GM12865 (cell line): ENCODE measurements at regions not wholly inside any gene's neighbourhood (a gene's known extent, or its start where the extent isn't known, plus 50 kb on each side); places are given as distances from the start of the nearest gene placed in this dataset.
"Not testable (repeated sequence)": the region's sequence is repeated elsewhere in the genome, so short reads cannot be mapped to it uniquely, and the experiment has no call there.

Experiments used
- DNase-seq: peaks from one replicate; pipeline ENCODE4 v3.0.0; 2010; ENCODE audit warnings: low read depth
- H3K4me3 ChIP-seq: 2 replicates; pipeline ENCODE4 v1.5.1; 2011; ENCODE audit warnings: mild to moderate bottlenecking, low read depth, low read length, control low read depth
- CTCF ChIP-seq: IDR thresholded peaks from 2 replicates; pipeline ENCODE4 v1.5.1; 2011; ENCODE audit warnings: low read length, control low read depth, low read depth, inconsistent platforms; ENCODE audit not compliant: insufficient read depth; ENCODE audit errors: missing control alignments

- no peak overlapping the region for H3K4me3 ChIP-seq
- DNase-seq = no peak
- no peak for TF ChIP-seq CTCF
These were observed 475.6 kb upstream of the SYNCRIP start for GRCh38 chr6:86118271-86118670.

GRCh38 chr6:86107985-86108384, 465.3 kb upstream of the SYNCRIP start:
- no peak for TF ChIP-seq CTCF
- no peak overlapping the region for H3K4me3 ChIP-seq
- no peak for DNase-seq

GRCh38 chr6:86087954-86088353, 445.3 kb upstream of the SYNCRIP start:
- no peak overlapping the region for H3K4me3 ChIP-seq
- DNase-seq = no peak
- no peak for TF ChIP-seq CTCF

- no peak for DNase-seq
- H3K4me3 ChIP-seq = no peak overlapping the region
- TF ChIP-seq CTCF = no peak
These were observed 437.3 kb upstream of the SYNCRIP start for GRCh38 chr6:86079938-86080337.

- TF ChIP-seq CTCF = no peak
- DNase-seq = no peak
- no peak overlapping the region for H3K4me3 ChIP-seq
These were observed 427.5 kb upstream of the SYNCRIP start for GRCh38 chr6:86070151-86070550.

GRCh38 chr6:86065002-86065401, 422.3 kb upstream of the SYNCRIP start:
- not testable (repeated sequence) for DNase-seq, H3K4me3 ChIP-seq

GRCh38 chr6:86057293-86057980, 414.8 kb upstream of the SYNCRIP start:
- not testable (repeated sequence) for H3K4me3 ChIP-seq, DNase-seq

- DNase-seq = no peak
- no peak overlapping the region for H3K4me3 ChIP-seq
These were observed 402.4 kb upstream of the SYNCRIP start for GRCh38 chr6:86045038-86045437.

More at GRCh38 chr6:86045038-86045437, 402.4 kb upstream of the SYNCRIP start:
- TF ChIP-seq CTCF = no peak
